ENCODE measurements at regions not wholly inside any gene's neighbourhood (a gene's known extent, or its start where the extent isn't known, plus 50 kb on each side); places are given as distances from the start of the nearest gene placed in this dataset.

- 85 to 87% methylated on average over 4 of the region's 4 CpGs for WGBS, 2 donors
- no peaks in the 10 kb centered on the region for H3K4me1 ChIP-seq (ENCODE audit: control insufficient read depth in 1 of 2, insufficient read depth in 2 of 2, low read length in 2 of 2)
- H3K27ac ChIP-seq (ENCODE audit: low read depth in 1 of 2, low read length in 2 of 2): no peak overlapping the region
- intact Hi-C loops (cut with DNase I): no loop called here
- ATAC-seq (ENCODE audit: low FRiP score) (no peak), DNase-seq (no peak)
- no peaks in the 10 kb centered on the region for H3K36me3 ChIP-seq (ENCODE audit: control insufficient read depth in 1 of 2, insufficient read depth in 2 of 2, low read length in 1 of 2)
- H3K27me3 ChIP-seq (ENCODE audit: control insufficient read depth in 1 of 2, insufficient read depth in 2 of 2, low read length in 1 of 2): no peaks in the 10 kb centered on the region
- no peak overlapping the region for H3K4me3 ChIP-seq (ENCODE audit: low read length in 2 of 2)
- H3K9me3 ChIP-seq (ENCODE audit: control insufficient read depth, low read length): no peaks in the 10 kb centered on the region
These were observed 243.3 kb downstream of the LMO4 start for GRCh38 chr1:87572008-87572407.

- 89 to 95% methylated on average over 2 of the region's 2 CpGs for WGBS, 2 donors
- Histone ChIP-seq H3K9me3 (ENCODE audit: control insufficient read depth, low read length) (no peaks in the 10 kb centered on the region), H3K27me3 (ENCODE audit: control insufficient read depth in 1 of 2, insufficient read depth in 2 of 2, low read length in 1 of 2) (no peaks in the 10 kb centered on the region), H3K36me3 (ENCODE audit: control insufficient read depth in 1 of 2, insufficient read depth in 2 of 2, low read length in 1 of 2) (no peaks in the 10 kb centered on the region), H3K27ac (ENCODE audit: low read depth in 1 of 2, low read length in 2 of 2) (no peak overlapping the region), H3K4me1 (ENCODE audit: control insufficient read depth in 1 of 2, insufficient read depth in 2 of 2, low read length in 2 of 2) (no peaks in the 10 kb centered on the region), H3K4me3 (ENCODE audit: low read length in 2 of 2) (no peak overlapping the region)
- intact Hi-C loops (cut with DNase I): no loop called here
- ATAC-seq (ENCODE audit: low FRiP score) (no peak), DNase-seq (no peak)
These were observed 244.2 kb downstream of the LMO4 start for GRCh38 chr1:87572891-87573290.

- Histone ChIP-seq H3K9me3 (ENCODE audit: control insufficient read depth, low read length) (no peaks in the 10 kb centered on the region), H3K4me1 (ENCODE audit: control insufficient read depth in 1 of 2, insufficient read depth in 2 of 2, low read length in 2 of 2) (no peaks in the 10 kb centered on the region), H3K27ac (ENCODE audit: low read depth in 1 of 2, low read length in 2 of 2) (no peak overlapping the region), H3K4me3 (ENCODE audit: low read length in 2 of 2) (no peak overlapping the region), H3K27me3 (ENCODE audit: control insufficient read depth in 1 of 2, insufficient read depth in 2 of 2, low read length in 1 of 2) (no peaks in the 10 kb centered on the region), H3K36me3 (ENCODE audit: control insufficient read depth in 1 of 2, insufficient read depth in 2 of 2, low read length in 1 of 2) (no peaks in the 10 kb centered on the region)
- 49 to 50% methylated on average over 3 of the region's 3 CpGs for WGBS, 2 donors
- ATAC-seq (ENCODE audit: low FRiP score): no peak
- no peak for DNase-seq
- intact Hi-C loops (cut with DNase I): no loop called here
These were observed 246.8 kb downstream of the LMO4 start for GRCh38 chr1:87575528-87575927.

- Histone ChIP-seq H3K4me1 (ENCODE audit: control insufficient read depth in 1 of 2, insufficient read depth in 2 of 2, low read length in 2 of 2) (no peaks in the 10 kb centered on the region), H3K9me3 (ENCODE audit: control insufficient read depth, low read length) (no peaks in the 10 kb centered on the region), H3K4me3 (ENCODE audit: low read length in 2 of 2) (no peak overlapping the region), H3K36me3 (ENCODE audit: control insufficient read depth in 1 of 2, insufficient read depth in 2 of 2, low read length in 1 of 2) (no peaks in the 10 kb centered on the region), H3K27me3 (ENCODE audit: control insufficient read depth in 1 of 2, insufficient read depth in 2 of 2, low read length in 1 of 2) (no peaks in the 10 kb centered on the region), H3K27ac (ENCODE audit: low read depth in 1 of 2, low read length in 2 of 2) (no peak overlapping the region)
- no peak for ATAC-seq (ENCODE audit: low FRiP score)
- DNase-seq: no peak
- intact Hi-C loops (cut with DNase I): no loop called here
- WGBS, 2 donors: 30 to 33% methylated on average over 3 of the region's 3 CpGs
These were observed 249.8 kb downstream of the LMO4 start for GRCh38 chr1:87578464-87578863.

GRCh38 chr1:87583459-87583858, 254.8 kb downstream of the LMO4 start:
- Histone ChIP-seq H3K4me1 (ENCODE audit: control insufficient read depth in 1 of 2, insufficient read depth in 2 of 2, low read length in 2 of 2) (no peaks in the 10 kb centered on the region), H3K4me3 (ENCODE audit: low read length in 2 of 2) (no peak overlapping the region), H3K9me3 (ENCODE audit: control insufficient read depth, low read length) (no peaks in the 10 kb centered on the region), H3K27ac (ENCODE audit: low read depth in 1 of 2, low read length in 2 of 2) (no peak overlapping the region), H3K36me3 (ENCODE audit: control insufficient read depth in 1 of 2, insufficient read depth in 2 of 2, low read length in 1 of 2) (no peaks in the 10 kb centered on the region), H3K27me3 (ENCODE audit: control insufficient read depth in 1 of 2, insufficient read depth in 2 of 2, low read length in 1 of 2) (no peaks in the 10 kb centered on the region)
- 77 to 82% methylated on average over 4 of the region's 4 CpGs for WGBS, 2 donors
- intact Hi-C loops (cut with DNase I): no loop called here
- ATAC-seq (ENCODE audit: low FRiP score) (no peak), DNase-seq (no peak)

- ATAC-seq (ENCODE audit: low FRiP score): no peak
These were observed 255.9 kb downstream of the LMO4 start for GRCh38 chr1:87584586-87584985.

GRCh38 chr1:87586501-87586900, 257.8 kb downstream of the LMO4 start:
- Histone ChIP-seq H3K9me3 (ENCODE audit: control insufficient read depth, low read length) (no peaks in the 10 kb centered on the region), H3K4me3 (ENCODE audit: low read length in 2 of 2) (no peak overlapping the region), H3K27me3 (ENCODE audit: control insufficient read depth in 1 of 2, insufficient read depth in 2 of 2, low read length in 1 of 2) (no peaks in the 10 kb centered on the region), H3K4me1 (ENCODE audit: control insufficient read depth in 1 of 2, insufficient read depth in 2 of 2, low read length in 2 of 2) (no peaks in the 10 kb centered on the region), H3K27ac (ENCODE audit: low read depth in 1 of 2, low read length in 2 of 2) (no peak overlapping the region), H3K36me3 (ENCODE audit: control insufficient read depth in 1 of 2, insufficient read depth in 2 of 2, low read length in 1 of 2) (no peaks in the 10 kb centered on the region)
- ATAC-seq (ENCODE audit: low FRiP score) (no peak), DNase-seq (no peak)
- 91 to 93% methylated on average over 3 of the region's 3 CpGs for WGBS, 2 donors
- intact Hi-C loops (cut with DNase I): no loop called here

More at GRCh38 chr1:87584586-87584985, 255.9 kb downstream of the LMO4 start:
- intact Hi-C loops (cut with DNase I): no loop called here
- Histone ChIP-seq H3K36me3 (ENCODE audit: control insufficient read depth in 1 of 2, insufficient read depth in 2 of 2, low read length in 1 of 2) (no peaks in the 10 kb centered on the region), H3K4me3 (ENCODE audit: low read length in 2 of 2) (no peak overlapping the region), H3K27me3 (ENCODE audit: control insufficient read depth in 1 of 2, insufficient read depth in 2 of 2, low read length in 1 of 2) (no peaks in the 10 kb centered on the region), H3K27ac (ENCODE audit: low read depth in 1 of 2, low read length in 2 of 2) (no peak overlapping the region), H3K9me3 (ENCODE audit: control insufficient read depth, low read length) (no peaks in the 10 kb centered on the region), H3K4me1 (ENCODE audit: control insufficient read depth in 1 of 2, insufficient read depth in 2 of 2, low read length in 2 of 2) (no peaks in the 10 kb centered on the region)
- no peak for DNase-seq
- WGBS, 2 donors: 87 to 92% methylated on average over 1 of the region's 1 CpG

GRCh38 chr1:87588495-87588894, 259.8 kb downstream of the LMO4 start:
- Histone ChIP-seq H3K4me3 (ENCODE audit: low read length in 2 of 2) (no peak overlapping the region), H3K27ac (ENCODE audit: low read depth in 1 of 2, low read length in 2 of 2) (no peak overlapping the region), H3K9me3 (ENCODE audit: control insufficient read depth, low read length) (no peaks in the 10 kb centered on the region), H3K4me1 (ENCODE audit: control insufficient read depth in 1 of 2, insufficient read depth in 2 of 2, low read length in 2 of 2) (no peaks in the 10 kb centered on the region), H3K36me3 (ENCODE audit: control insufficient read depth in 1 of 2, insufficient read depth in 2 of 2, low read length in 1 of 2) (no peaks in the 10 kb centered on the region), H3K27me3 (ENCODE audit: control insufficient read depth in 1 of 2, insufficient read depth in 2 of 2, low read length in 1 of 2) (no peaks in the 10 kb centered on the region)
- ATAC-seq (ENCODE audit: low FRiP score): no peak
- intact Hi-C loops (cut with DNase I): no loop called here
- DNase-seq: no peak
- WGBS, 2 donors: 26 to 36% methylated on average over 4 of the region's 4 CpGs

GRCh38 chr1:87591492-87591891, 262.8 kb downstream of the LMO4 start:
- Histone ChIP-seq H3K4me1 (ENCODE audit: control insufficient read depth in 1 of 2, insufficient read depth in 2 of 2, low read length in 2 of 2) (no peaks in the 10 kb centered on the region), H3K4me3 (ENCODE audit: low read length in 2 of 2) (no peak overlapping the region), H3K27me3 (ENCODE audit: control insufficient read depth in 1 of 2, insufficient read depth in 2 of 2, low read length in 1 of 2) (no peaks in the 10 kb centered on the region), H3K27ac (ENCODE audit: low read depth in 1 of 2, low read length in 2 of 2) (no peak overlapping the region), H3K9me3 (ENCODE audit: control insufficient read depth, low read length) (no peaks in the 10 kb centered on the region), H3K36me3 (ENCODE audit: control insufficient read depth in 1 of 2, insufficient read depth in 2 of 2, low read length in 1 of 2) (no peaks in the 10 kb centered on the region)
- ATAC-seq (ENCODE audit: low FRiP score) (no peak), DNase-seq (no peak)
- intact Hi-C loops (cut with DNase I): no loop called here
- 61 to 74% methylated on average over 6 of the region's 6 CpGs for WGBS, 2 donors

All from aorta (tissue), 5 donors.